ENCODE measurements at regions not wholly inside any gene's neighbourhood (a gene's known extent, or its start where the extent isn't known, plus 50 kb on each side); places are given as distances from the start of the nearest gene placed in this dataset.

DNA sequence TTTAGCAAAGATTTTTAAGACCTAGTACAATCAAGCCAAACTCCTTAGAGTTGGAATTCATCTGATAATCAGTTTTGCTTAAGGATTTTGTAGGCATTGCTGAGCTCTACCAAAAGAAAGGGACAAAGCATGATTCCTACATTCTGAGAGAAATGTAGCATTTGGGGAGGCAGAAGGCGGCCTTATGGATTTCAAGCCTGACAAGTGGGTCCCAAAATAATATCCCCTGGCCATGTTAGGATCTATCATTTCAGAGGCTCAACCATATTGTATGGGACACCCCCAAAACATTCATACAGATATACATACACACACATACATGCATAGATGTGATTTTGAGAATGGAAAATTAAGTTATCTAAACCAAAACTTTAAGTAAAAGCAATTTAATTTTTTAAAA, 257.8 kb upstream of the VLDLR start:
- TF ChIP-seq EP300 (IDR thresholded peaks at IDR 0.05; ENCODE audit: borderline replicate concordance), result no peak
- TF ChIP-seq RAD21 (IDR thresholded peaks at IDR 0.05; ENCODE audit: low read depth), result no peak
- TF ChIP-seq, protein P1, sequence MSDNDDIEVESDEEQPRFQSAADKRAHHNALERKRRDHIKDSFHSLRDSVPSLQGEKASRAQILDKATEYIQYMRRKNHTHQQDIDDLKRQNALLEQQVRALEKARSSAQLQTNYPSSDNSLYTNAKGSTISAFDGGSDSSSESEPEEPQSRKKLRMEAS (IDR thresholded peaks at IDR 0.05), result no peak
- TF ChIP-seq CEBPB (IDR thresholded peaks at IDR 0.05), result no peak
- TF ChIP-seq EGR1 (IDR thresholded peaks at IDR 0.05), result no peak
- TF ChIP-seq, protein P2, sequence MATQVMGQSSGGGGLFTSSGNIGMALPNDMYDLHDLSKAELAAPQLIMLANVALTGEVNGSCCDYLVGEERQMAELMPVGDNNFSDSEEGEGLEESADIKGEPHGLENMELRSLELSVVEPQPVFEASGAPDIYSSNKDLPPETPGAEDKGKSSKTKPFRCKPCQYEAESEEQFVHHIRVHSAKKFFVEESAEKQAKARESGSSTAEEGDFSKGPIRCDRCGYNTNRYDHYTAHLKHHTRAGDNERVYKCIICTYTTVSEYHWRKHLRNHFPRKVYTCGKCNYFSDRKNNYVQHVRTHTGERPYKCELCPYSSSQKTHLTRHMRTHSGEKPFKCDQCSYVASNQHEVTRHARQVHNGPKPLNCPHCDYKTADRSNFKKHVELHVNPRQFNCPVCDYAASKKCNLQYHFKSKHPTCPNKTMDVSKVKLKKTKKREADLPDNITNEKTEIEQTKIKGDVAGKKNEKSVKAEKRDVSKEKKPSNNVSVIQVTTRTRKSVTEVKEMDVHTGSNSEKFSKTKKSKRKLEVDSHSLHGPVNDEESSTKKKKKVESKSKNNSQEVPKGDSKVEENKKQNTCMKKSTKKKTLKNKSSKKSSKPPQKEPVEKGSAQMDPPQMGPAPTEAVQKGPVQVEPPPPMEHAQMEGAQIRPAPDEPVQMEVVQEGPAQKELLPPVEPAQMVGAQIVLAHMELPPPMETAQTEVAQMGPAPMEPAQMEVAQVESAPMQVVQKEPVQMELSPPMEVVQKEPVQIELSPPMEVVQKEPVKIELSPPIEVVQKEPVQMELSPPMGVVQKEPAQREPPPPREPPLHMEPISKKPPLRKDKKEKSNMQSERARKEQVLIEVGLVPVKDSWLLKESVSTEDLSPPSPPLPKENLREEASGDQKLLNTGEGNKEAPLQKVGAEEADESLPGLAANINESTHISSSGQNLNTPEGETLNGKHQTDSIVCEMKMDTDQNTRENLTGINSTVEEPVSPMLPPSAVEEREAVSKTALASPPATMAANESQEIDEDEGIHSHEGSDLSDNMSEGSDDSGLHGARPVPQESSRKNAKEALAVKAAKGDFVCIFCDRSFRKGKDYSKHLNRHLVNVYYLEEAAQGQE (IDR thresholded peaks at IDR 0.05; ENCODE audit: low read depth), result no peak
- TF ChIP-seq TCF12 (IDR thresholded peaks at IDR 0.05; ENCODE audit: low read depth), result no peak
- no peak for TF ChIP-seq YY1 (IDR thresholded peaks at IDR 0.05; ENCODE audit: low read depth)
- no peak for TF ChIP-seq TAF1 (IDR thresholded peaks at IDR 0.05; ENCODE audit: low read depth)
- no peak for TF ChIP-seq TEAD4 (IDR thresholded peaks at IDR 0.05)
- TF ChIP-seq, protein P3, sequence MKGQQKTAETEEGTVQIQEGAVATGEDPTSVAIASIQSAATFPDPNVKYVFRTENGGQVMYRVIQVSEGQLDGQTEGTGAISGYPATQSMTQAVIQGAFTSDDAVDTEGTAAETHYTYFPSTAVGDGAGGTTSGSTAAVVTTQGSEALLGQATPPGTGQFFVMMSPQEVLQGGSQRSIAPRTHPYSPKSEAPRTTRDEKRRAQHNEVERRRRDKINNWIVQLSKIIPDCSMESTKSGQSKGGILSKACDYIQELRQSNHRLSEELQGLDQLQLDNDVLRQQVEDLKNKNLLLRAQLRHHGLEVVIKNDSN (IDR thresholded peaks at IDR 0.05), result no peak
- no peak for TF ChIP-seq ZBTB7A (IDR thresholded peaks at IDR 0.05; ENCODE audit: low read depth)
